ENCODE measurements at regions not wholly inside any gene's neighbourhood (a gene's known extent, or its start where the extent isn't known, plus 50 kb on each side); places are given as distances from the start of the nearest gene placed in this dataset.

GRCh38 chr2:226497146-226497909 lies 302.3 kb downstream of the IRS1 start:
- no peak for TF ChIP-seq CTCF (IDR thresholded peaks at IDR 0.05)
- no peaks in the 10 kb centered on the region for H3K36me3 ChIP-seq
- H3K27ac ChIP-seq = no peak overlapping the region
- no peak overlapping the region for H3K4me3 ChIP-seq
- no peaks in the 10 kb centered on the region for H3K9me3 ChIP-seq
- no peak for ATAC-seq
- no peak for DNase-seq
- intact Hi-C loops (cut with DNase I) = no loop called here
- H3K27me3 ChIP-seq (ENCODE audit: low read depth) = no peaks in the 10 kb centered on the region
- H3K4me1 ChIP-seq = no peaks in the 10 kb centered on the region

DNA sequence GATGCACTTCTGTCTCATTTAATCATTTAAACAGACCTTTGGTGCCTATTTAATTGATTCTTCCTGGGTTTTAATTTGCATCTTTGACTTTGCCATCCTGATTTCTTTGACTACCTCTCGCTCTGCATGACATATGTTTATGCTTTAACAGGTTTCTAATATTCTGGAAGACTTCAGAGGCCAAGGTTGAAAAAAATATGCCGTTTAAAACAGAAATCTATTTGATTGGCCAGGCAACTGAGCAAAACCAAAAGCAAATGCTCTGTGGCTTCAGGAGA lies 303.4 kb downstream of the IRS1 start:
- intact Hi-C loops (cut with DNase I) = no loop called here
- Histone ChIP-seq H3K36me3 (no peaks in the 10 kb centered on the region), H3K4me1 (no peaks in the 10 kb centered on the region), H3K27me3 (ENCODE audit: low read depth) (no peaks in the 10 kb centered on the region), H3K9me3 (no peaks in the 10 kb centered on the region), H3K4me3 (no peak overlapping the region), H3K27ac (no peak overlapping the region)
- DNase-seq (no peak), ATAC-seq (no peak)
- TF ChIP-seq CTCF (IDR thresholded peaks at IDR 0.05) = no peak

DNA sequence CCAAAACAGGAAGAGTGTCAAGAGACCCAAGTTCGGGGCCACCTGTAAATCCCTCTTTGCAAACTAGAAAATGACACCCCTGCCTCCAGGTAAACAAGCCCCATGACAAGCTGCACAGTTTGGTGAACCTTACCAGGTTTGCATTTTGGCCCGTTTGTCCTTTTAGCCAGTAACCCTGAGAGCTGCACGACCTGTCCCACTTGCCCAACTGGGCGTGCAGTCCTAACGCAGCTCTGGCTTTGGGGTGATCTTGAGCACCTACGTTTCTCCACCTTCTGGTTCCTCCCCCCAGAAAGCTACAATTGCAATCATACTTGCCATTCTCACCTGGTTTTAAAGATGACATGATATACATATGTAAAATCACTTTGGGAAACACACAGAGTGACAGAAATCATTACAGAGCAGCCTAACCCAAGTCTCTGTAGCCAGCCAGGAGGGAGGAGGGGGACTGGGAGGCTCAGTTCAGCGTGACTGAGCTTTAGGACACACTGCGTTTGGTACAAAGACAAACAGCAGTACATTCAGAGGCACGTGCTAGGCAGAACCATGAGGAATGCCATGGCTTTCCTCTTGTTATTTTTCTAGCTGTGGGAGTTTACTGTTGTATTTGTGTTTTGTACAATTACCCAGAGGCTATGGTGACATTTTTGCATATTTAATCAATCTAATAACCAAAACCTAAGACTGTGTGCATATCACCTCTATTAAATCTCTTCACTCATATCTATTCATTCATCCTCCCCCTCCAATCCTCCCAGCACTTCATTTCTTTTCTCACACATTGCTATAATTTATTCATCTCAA lies 304.0 kb downstream of the IRS1 start:
- H3K9me3 ChIP-seq = no peaks in the 10 kb centered on the region
- TF ChIP-seq CTCF (IDR thresholded peaks at IDR 0.05) = no peak
- intact Hi-C loops (cut with DNase I) = no loop called here
- no peaks in the 10 kb centered on the region for H3K4me1 ChIP-seq
- no peaks in the 10 kb centered on the region for H3K27me3 ChIP-seq (ENCODE audit: low read depth)
- ATAC-seq = no peak
- DNase-seq = no peak
- no peak overlapping the region for H3K4me3 ChIP-seq
- no peak overlapping the region for H3K27ac ChIP-seq
- H3K36me3 ChIP-seq = no peaks in the 10 kb centered on the region

DNA sequence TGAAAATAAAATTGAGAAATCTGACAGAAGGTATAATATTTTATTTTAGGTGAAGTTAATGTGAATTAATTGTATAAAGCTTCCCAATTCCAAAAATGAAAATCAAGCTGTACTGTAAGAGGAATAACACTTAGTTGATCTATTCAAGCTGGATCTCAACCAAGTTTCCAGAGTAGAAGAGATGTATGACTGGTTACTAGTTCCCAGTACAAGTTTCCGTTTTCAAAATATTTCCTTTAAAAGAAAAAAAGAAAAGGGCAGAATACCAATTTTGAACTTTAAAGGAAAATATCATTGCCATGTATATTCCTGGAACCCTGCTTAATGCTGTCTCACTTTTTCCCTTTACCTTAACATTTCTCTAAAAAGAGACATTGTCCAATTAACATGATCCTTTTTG lies 308.5 kb downstream of the IRS1 start:
- no peak overlapping the region for H3K4me3 ChIP-seq
- no peaks in the 10 kb centered on the region for H3K4me1 ChIP-seq
- H3K27me3 ChIP-seq (ENCODE audit: low read depth) = no peaks in the 10 kb centered on the region
- no peak for ATAC-seq
- intact Hi-C loops (cut with DNase I) = no loop called here
- no peak for DNase-seq
- H3K27ac ChIP-seq = no peak overlapping the region
- no peaks in the 10 kb centered on the region for H3K36me3 ChIP-seq
- TF ChIP-seq CTCF (IDR thresholded peaks at IDR 0.05) = no peak
- H3K9me3 ChIP-seq = no peaks in the 10 kb centered on the region

GRCh38 chr2:226489775-226490541 lies 309.7 kb downstream of the IRS1 start:
- no peak for TF ChIP-seq CTCF (IDR thresholded peaks at IDR 0.05)
- Histone ChIP-seq H3K4me1 (no peaks in the 10 kb centered on the region), H3K27ac (no peak overlapping the region), H3K9me3 (no peaks in the 10 kb centered on the region), H3K36me3 (no peaks in the 10 kb centered on the region), H3K27me3 (ENCODE audit: low read depth) (no peaks in the 10 kb centered on the region), H3K4me3 (no peak overlapping the region)
- DNase-seq (no peak), ATAC-seq (no peak)
- intact Hi-C loops (cut with DNase I) = no loop called here
